GM12891 (cell line): ENCODE measurements at regions not wholly inside any gene's neighbourhood (a gene's known extent, or its start where the extent isn't known, plus 50 kb on each side); places are given as distances from the start of the nearest gene placed in this dataset.

ENCODE experiments used
- POLR2A ChIP-seq: IDR thresholded peaks from 2 replicates; pipeline ENCODE4 v1.6.1; 2011; ENCODE audit warnings: low read depth, low read length, control low read depth
- POLR2AphosphoS5 ChIP-seq: IDR thresholded peaks from 2 replicates; pipeline ENCODE4 v1.6.1; 2011; ENCODE audit warnings: low read depth, low read length, control low read depth
- SPI1 ChIP-seq: IDR thresholded peaks from 2 replicates; pipeline ENCODE4 v1.6.1; 2011; ENCODE audit warnings: low read depth, low read length, control low read depth
- TAF1 ChIP-seq: IDR thresholded peaks from 2 replicates; pipeline ENCODE4 v1.6.1; 2011; ENCODE audit warnings: low read depth, low read length, control low read depth

DNA sequence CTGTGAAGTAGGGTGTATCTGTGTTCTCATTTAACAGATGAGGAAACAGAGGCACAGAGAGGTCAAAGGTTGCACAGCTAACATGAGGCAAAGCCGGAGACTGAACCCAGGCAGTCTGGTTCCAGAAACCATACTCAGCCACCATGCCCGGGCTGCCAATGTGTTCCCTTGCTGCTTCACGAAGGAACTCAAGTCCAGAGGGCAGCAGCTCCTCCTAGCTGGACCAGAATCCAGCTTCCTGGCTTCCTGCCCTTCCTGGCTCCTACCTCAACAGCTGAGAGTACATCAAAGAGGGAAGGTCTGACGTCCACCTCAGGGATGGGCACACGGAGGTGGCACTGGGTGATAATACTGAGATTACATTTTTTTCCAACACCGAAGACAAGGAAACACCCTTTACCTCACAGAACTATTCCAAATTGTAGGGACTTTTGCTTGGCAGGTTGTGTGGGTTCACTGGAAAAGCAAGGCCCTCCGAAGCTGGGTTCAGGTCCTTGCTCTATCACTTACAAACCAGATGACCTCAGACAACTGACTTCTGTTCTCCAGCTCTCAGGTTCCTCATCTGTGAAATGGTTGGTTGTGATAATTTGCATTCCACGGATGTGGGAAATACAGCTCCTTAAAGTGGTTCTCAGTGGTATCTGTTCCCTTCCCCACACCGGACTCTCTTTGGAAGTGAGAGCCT, 154.1 kb upstream of the ZMIZ1 start:
- TF ChIP-seq POLR2A (no peak), SPI1 (peak; percentile 33; the same call in 1 of the 2 replicates), POLR2AphosphoS5 (no peak), TAF1 (no peak)
